ENCODE measurements at regions not wholly inside any gene's neighbourhood (a gene's known extent, or its start where the extent isn't known, plus 50 kb on each side); places are given as distances from the start of the nearest gene placed in this dataset.

DNA sequence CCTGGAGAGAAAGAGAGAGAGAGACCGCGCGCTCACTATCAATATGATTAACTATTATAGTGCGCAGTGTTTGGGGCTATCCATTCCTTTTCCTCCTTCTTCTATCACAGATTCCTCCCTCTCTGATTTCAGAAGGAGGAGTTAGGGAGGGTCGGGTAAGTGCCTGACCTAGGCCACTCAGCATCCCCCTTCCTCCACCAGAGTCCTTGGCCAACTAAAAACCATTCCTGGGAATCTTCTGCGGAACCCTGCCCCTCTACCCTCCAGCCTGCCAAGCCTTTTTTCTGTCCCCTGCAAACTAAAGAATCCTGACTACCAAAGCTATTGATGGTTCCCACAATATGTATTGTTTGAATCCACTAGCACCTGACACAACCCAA is 256.2 kb upstream of the NFE2L3 start:
- POLR2A ChIA-PET, result no interaction called here
- Histone ChIP-seq H3K27me3 (replicated peaks in 1 of 4; ENCODE audit: control extremely low read depth in 1 of 4, control insufficient read depth in 3 of 4, insufficient read depth in 4 of 4, low read length in 3 of 4) (peaks cover 0 to 56% (median 42%) of the 10 kb centered on the region in 4 experiments), H3K9ac (ENCODE audit: low read length) (peak overlapping the region; percentile 33), H4K20me1 (ENCODE audit: control insufficient read depth, insufficient read depth, low read length, poor library complexity, severe bottlenecking) (no peaks in the 10 kb centered on the region), H3K4me3 (ENCODE audit: control extremely low read depth in 1 of 5, extremely low read depth in 1 of 5, insufficient read depth in 1 of 5, low read depth in 2 of 5, low read length in 4 of 5) (peak overlapping the region in 3 of 5 experiments; percentile 12 to 27 (median 19)), H3K79me2 (ENCODE audit: control insufficient read depth, insufficient read depth, low read length) (no peaks in the 10 kb centered on the region), H3K27ac (ENCODE audit: low read length in 2 of 2) (no peak overlapping the region), H3K4me1 (ENCODE audit: control insufficient read depth in 2 of 2, insufficient read depth in 2 of 2, low read length in 2 of 2) (peaks cover 29 to 33% of the 10 kb centered on the region in 2 donors), H3K9me3 (ENCODE audit: control extremely low read depth in 1 of 3, control insufficient read depth in 2 of 3, insufficient read depth in 1 of 3, low read length in 2 of 3) (peaks cover 0 to 10% (median 4%) of the 10 kb centered on the region in 3 donors), H3K4me2 (replicated peaks; ENCODE audit: low read depth, low read length, poor library complexity, severe bottlenecking) (peak overlapping the region; percentile 70), H2AFZ (ENCODE audit: insufficient read depth, low read depth, low read length, poor library complexity, severe bottlenecking) (no peak overlapping the region), H3K36me3 (replicated peaks in 1 of 2; ENCODE audit: control extremely low read depth in 1 of 2, control insufficient read depth in 1 of 2, extremely low read depth in 1 of 2, insufficient read depth in 2 of 2, low read length in 1 of 2) (no peaks in the 10 kb centered on the region)
- intact Hi-C loops (cut with micrococcal nuclease), result loop anchor here (1.0 to 10.0 kb wide), 5 partner anchors 55 to 969 kb away; partner anchors contain the start of gene SKAP2
- TF ChIP-seq EZH2 (IDR thresholded peaks at IDR 0.05; ENCODE audit: borderline replicate concordance, insufficient read depth, low read depth, low read length, poor library complexity, severe bottlenecking), result no peak
- TF ChIP-seq, protein P1, sequence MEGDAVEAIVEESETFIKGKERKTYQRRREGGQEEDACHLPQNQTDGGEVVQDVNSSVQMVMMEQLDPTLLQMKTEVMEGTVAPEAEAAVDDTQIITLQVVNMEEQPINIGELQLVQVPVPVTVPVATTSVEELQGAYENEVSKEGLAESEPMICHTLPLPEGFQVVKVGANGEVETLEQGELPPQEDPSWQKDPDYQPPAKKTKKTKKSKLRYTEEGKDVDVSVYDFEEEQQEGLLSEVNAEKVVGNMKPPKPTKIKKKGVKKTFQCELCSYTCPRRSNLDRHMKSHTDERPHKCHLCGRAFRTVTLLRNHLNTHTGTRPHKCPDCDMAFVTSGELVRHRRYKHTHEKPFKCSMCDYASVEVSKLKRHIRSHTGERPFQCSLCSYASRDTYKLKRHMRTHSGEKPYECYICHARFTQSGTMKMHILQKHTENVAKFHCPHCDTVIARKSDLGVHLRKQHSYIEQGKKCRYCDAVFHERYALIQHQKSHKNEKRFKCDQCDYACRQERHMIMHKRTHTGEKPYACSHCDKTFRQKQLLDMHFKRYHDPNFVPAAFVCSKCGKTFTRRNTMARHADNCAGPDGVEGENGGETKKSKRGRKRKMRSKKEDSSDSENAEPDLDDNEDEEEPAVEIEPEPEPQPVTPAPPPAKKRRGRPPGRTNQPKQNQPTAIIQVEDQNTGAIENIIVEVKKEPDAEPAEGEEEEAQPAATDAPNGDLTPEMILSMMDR (IDR thresholded peaks at IDR 0.05), result no peak
- no peak for DNase-seq
- 63% methylated on average over 1 of the region's 6 CpGs for WGBS (ENCODE audit: insufficient coverage)
- peaks cover 58% of the 10 kb centered on the region for H3K27me3 Mint-ChIP-seq
- no peak overlapping the region for H3K27ac Mint-ChIP-seq
- CTCF ChIA-PET, result interaction anchor here (0.6 to 9.3 kb wide), 23 partner anchors 8 to 1266 kb away, joined by 3 to 158 read pairs (median 6); partner anchors contain the start of genes CBX3 and HNRNPA2B1
- H3K9me3 Mint-ChIP-seq (ENCODE audit: insufficient read depth), result no peaks in the 10 kb centered on the region
- peak overlapping the region; percentile 75 for H3K4me3 Mint-ChIP-seq
- peaks cover 31% of the 10 kb centered on the region for H3K4me1 Mint-ChIP-seq
- ATAC-seq (ENCODE audit: low read depth), result no peak

DNA sequence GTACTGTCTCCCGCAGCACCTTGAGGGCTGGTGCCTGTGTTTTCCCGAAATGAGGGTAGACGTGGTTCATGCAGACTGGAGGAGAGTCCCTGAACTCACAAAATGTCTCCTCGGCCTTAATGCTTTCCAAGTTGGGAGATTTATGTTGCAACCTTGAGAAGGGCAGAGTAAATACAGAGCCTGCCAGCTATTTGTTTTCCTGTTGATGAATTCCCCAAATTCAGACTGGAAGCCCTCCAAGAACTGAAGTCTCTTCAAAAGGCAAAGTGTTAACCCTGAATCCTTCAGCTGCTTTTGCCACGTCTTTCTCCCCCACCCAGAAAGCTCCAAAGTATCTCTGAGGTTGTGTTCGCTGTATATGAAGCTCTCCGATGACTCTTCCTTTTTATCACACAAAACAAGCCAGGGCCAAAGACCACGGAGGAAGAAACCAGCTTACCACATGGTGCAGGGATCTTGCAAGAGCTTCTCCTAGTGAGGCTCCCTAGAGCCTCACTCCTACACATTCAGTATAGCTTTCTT is 254.7 kb upstream of the NFE2L3 start:
- H3K79me2 ChIP-seq (ENCODE audit: control insufficient read depth, insufficient read depth, low read length), result no peaks in the 10 kb centered on the region

More for the DNA sequence above, 254.7 kb upstream of the NFE2L3 start:
- no peak overlapping the region for H2AFZ ChIP-seq (ENCODE audit: insufficient read depth, low read depth, low read length, poor library complexity, severe bottlenecking)
- H3K27ac ChIP-seq (ENCODE audit: low read length in 2 of 2), result no peak overlapping the region
- H3K4me2 ChIP-seq (replicated peaks; ENCODE audit: low read depth, low read length, poor library complexity, severe bottlenecking), result no peak overlapping the region
- no peaks in the 10 kb centered on the region for H3K36me3 ChIP-seq (replicated peaks in 1 of 2; ENCODE audit: control extremely low read depth in 1 of 2, control insufficient read depth in 1 of 2, extremely low read depth in 1 of 2, insufficient read depth in 2 of 2, low read length in 1 of 2)
- H3K9ac ChIP-seq (ENCODE audit: low read length), result no peak overlapping the region
- no peak overlapping the region for H3K4me3 ChIP-seq (ENCODE audit: control extremely low read depth in 1 of 5, extremely low read depth in 1 of 5, insufficient read depth in 1 of 5, low read depth in 2 of 5, low read length in 4 of 5)
- H3K27me3 Mint-ChIP-seq, result peaks cover 57% of the 10 kb centered on the region
- TF ChIP-seq EZH2 (IDR thresholded peaks at IDR 0.05; ENCODE audit: borderline replicate concordance, insufficient read depth, low read depth, low read length, poor library complexity, severe bottlenecking), result no peak
- TF ChIP-seq, protein P1 (IDR thresholded peaks at IDR 0.05), result no peak
- peaks cover 31% of the 10 kb centered on the region for H3K4me1 Mint-ChIP-seq
- peaks cover 0 to 47% (median 36%) of the 10 kb centered on the region in 4 experiments for H3K27me3 ChIP-seq (replicated peaks in 1 of 4; ENCODE audit: control extremely low read depth in 1 of 4, control insufficient read depth in 3 of 4, insufficient read depth in 4 of 4, low read length in 3 of 4)
- 80% methylated on average over 7 of the region's 8 CpGs for WGBS (ENCODE audit: insufficient coverage)
- ATAC-seq (ENCODE audit: low read depth) (no peak), DNase-seq (no peak)
- H3K9me3 Mint-ChIP-seq (ENCODE audit: insufficient read depth), result no peaks in the 10 kb centered on the region
- no peaks in the 10 kb centered on the region for H4K20me1 ChIP-seq (ENCODE audit: control insufficient read depth, insufficient read depth, low read length, poor library complexity, severe bottlenecking)
- H3K4me3 Mint-ChIP-seq, result no peak overlapping the region
- H3K4me1 ChIP-seq (ENCODE audit: control insufficient read depth in 2 of 2, insufficient read depth in 2 of 2, low read length in 2 of 2), result peaks cover 29 to 33% of the 10 kb centered on the region in 2 donors
- ChIA-PET CTCF (interaction anchor here (0.6 to 9.3 kb wide), 12 partner anchors 17 to 771 kb away, joined by 3 to 158 read pairs (median 4); no protein-coding TSS in a partner anchor), POLR2A (no interaction called here)
- H3K9me3 ChIP-seq (ENCODE audit: control extremely low read depth in 1 of 3, control insufficient read depth in 2 of 3, insufficient read depth in 1 of 3, low read length in 2 of 3), result peaks cover 0 to 10% (median 4%) of the 10 kb centered on the region in 3 donors
- intact Hi-C loops (cut with micrococcal nuclease), result loop anchor here (5.0 to 10.0 kb wide), 2 partner anchors 260 to 967 kb away; partner anchors contain the start of gene SKAP2
- H3K27ac Mint-ChIP-seq, result no peak overlapping the region
